OCI-LY7 (cell line): ENCODE measurements at regions not wholly inside any gene's neighbourhood (a gene's known extent, or its start where the extent isn't known, plus 50 kb on each side); places are given as distances from the start of the nearest gene placed in this dataset.

Experiments used
- BruUV-seq: library from RNA; stranded (reverse); fragments of 400-500 nt; replicated peaks from 2 replicates; lab custom pipeline; 2021; lab: Mats Ljungman, UMichigan
- CTCF ChIA-PET: fragments of 300-600 bp; sonication (Branson Sonifier 250); formaldehyde crosslinking; loops from one replicate; lab custom pipeline; 2022; ENCODE audit warnings: antibody characterized with exemption; ENCODE audit not compliant: unreplicated experiment; lab: Charles Lee
- POLR2A ChIA-PET: fragments of 300-600 bp; sonication (Branson Sonifier 250); formaldehyde crosslinking; loops from one replicate; lab custom pipeline; 2022; ENCODE audit warnings: antibody characterized with exemption; lab: Charles Lee
- DNase-seq: peaks from one replicate; pipeline ENCODE4 v3.0.0-alpha.2; 2015; ENCODE audit warnings: low spot score
- H2AFZ ChIP-seq: fragments of 200-600 bp; sonication (generic), shearing (Covaris generic); 2 replicates; pipeline ENCODE4 v1.6.1; 2014; ENCODE audit warnings: mild to moderate bottlenecking, antibody characterized with exemption, low read length, moderate library complexity
- H3K27ac ChIP-seq: fragments of 200-600 bp; sonication (generic); 2 replicates; pipeline ENCODE4 v1.5.1; 2014; ENCODE audit warnings: mixed run types, low read depth, mild to moderate bottlenecking, moderate library complexity, low read length, inconsistent platforms; ENCODE audit not compliant: poor library complexity, severe bottlenecking
- H3K36me3 ChIP-seq: fragments of 200-600 bp; sonication (generic); 2 replicates; pipeline ENCODE4 v1.6.1; 2014; ENCODE audit warnings: mild to moderate bottlenecking, antibody characterized with exemption, low read length, moderate library complexity, mixed read lengths; ENCODE audit not compliant: insufficient read depth
- H3K4me1 ChIP-seq: fragments of 200-600 bp; sonication (generic); 2 replicates; pipeline ENCODE4 v1.5.1; 2014; ENCODE audit warnings: mild to moderate bottlenecking, low read length; ENCODE audit not compliant: insufficient read depth, poor library complexity, severe bottlenecking
- H3K4me2 ChIP-seq: fragments of 200-600 bp; sonication (generic); 2 replicates; pipeline ENCODE4 v1.6.1; 2014; ENCODE audit warnings: mild to moderate bottlenecking, low read length
- H3K4me3 ChIP-seq: fragments of 200-600 bp; sonication (generic); 2 replicates; pipeline ENCODE4 v1.5.1; 2014; ENCODE audit warnings: mild to moderate bottlenecking, low read depth, low read length; ENCODE audit not compliant: poor library complexity, severe bottlenecking
- H3K79me2 ChIP-seq: fragments of 200-600 bp; sonication (generic); 2 replicates; pipeline ENCODE4 v1.6.1; 2016; ENCODE audit warnings: low read depth, mild to moderate bottlenecking, low read length, moderate library complexity, mixed read lengths; ENCODE audit not compliant: insufficient read depth
- H3K9me2 ChIP-seq: fragments of 200-600 bp; sonication (generic); 2 replicates; pipeline ENCODE4 v1.6.1; 2016; ENCODE audit warnings: mild to moderate bottlenecking, low read length, mixed read lengths; ENCODE audit not compliant: insufficient read depth
- H3K9me3 ChIP-seq: fragments of 200-600 bp; sonication (generic); 2 replicates; pipeline ENCODE4 v1.6.1; 2014; ENCODE audit warnings: mild to moderate bottlenecking, mixed run types, low read length, mixed read lengths
- H4K20me1 ChIP-seq: fragments of 200-600 bp; sonication (generic); 2 replicates; pipeline ENCODE4 v1.6.1; 2014; ENCODE audit warnings: mild to moderate bottlenecking, antibody characterized with exemption, low read length, moderate library complexity, mixed read lengths; ENCODE audit not compliant: insufficient read depth
- CTCF ChIP-seq: fragments of 200-600 bp; sonication (generic); conservative IDR thresholded peaks from 2 replicates; pipeline ENCODE4 v1.5.1; 2014; ENCODE audit warnings: mild to moderate bottlenecking, antibody characterized with exemption, low read length, moderate library complexity, mixed read lengths
- EZH2phosphoT487 ChIP-seq: fragments of 200-600 bp; sonication (generic); IDR thresholded peaks from 2 replicates; pipeline ENCODE4 v1.6.1; 2018; ENCODE audit warnings: low read depth, borderline replicate concordance, mild to moderate bottlenecking, mixed run types, antibody characterized with exemption, low read length, moderate library complexity, mixed read lengths
- intact Hi-C: fragments of 100-400 bp; cut with micrococcal nuclease; formaldehyde crosslinking; loops from one replicate; pipeline ENCODE4 v1.10.0; 2022; ENCODE audit not compliant: unreplicated experiment

GRCh38 chr9:88191456-88191855 is 53.2 kb upstream of the SPATA31C2 start:
- Histone ChIP-seq H3K36me3 (no peaks in the 10 kb centered on the region), H3K4me1 (no peaks in the 10 kb centered on the region), H3K4me3 (no peak overlapping the region), H3K9me2 (no peaks in the 10 kb centered on the region), H3K27ac (no peak overlapping the region), H2AFZ (no peak overlapping the region), H3K4me2 (no peak overlapping the region), H3K79me2 (no peaks in the 10 kb centered on the region), H3K9me3 (no peaks in the 10 kb centered on the region), H4K20me1 (no peaks in the 10 kb centered on the region)
- ChIA-PET CTCF (no interaction called here), POLR2A (no interaction called here)
- intact Hi-C loops: no loop called here
- no TSS peak for BruUV-seq
- no peak for TF ChIP-seq CTCF
- no peak for TF ChIP-seq EZH2phosphoT487
- no peak for DNase-seq

GRCh38 chr9:88189371-88189770 is 51.1 kb upstream of the SPATA31C2 start:
- no TSS peak for BruUV-seq
- Histone ChIP-seq H3K4me1 (no peaks in the 10 kb centered on the region), H3K27ac (no peak overlapping the region), H3K4me2 (no peak overlapping the region), H2AFZ (no peak overlapping the region), H3K9me2 (no peaks in the 10 kb centered on the region), H3K36me3 (no peaks in the 10 kb centered on the region), H4K20me1 (no peaks in the 10 kb centered on the region), H3K9me3 (no peaks in the 10 kb centered on the region), H3K4me3 (no peak overlapping the region), H3K79me2 (no peaks in the 10 kb centered on the region)
- DNase-seq: no peak
- ChIA-PET CTCF (no interaction called here), POLR2A (no interaction called here)
- intact Hi-C loops: no loop called here
- TF ChIP-seq EZH2phosphoT487: no peak
- TF ChIP-seq CTCF: no peak
